HG03045 (cell line): ENCODE measurements at regions not wholly inside any gene's neighbourhood (a gene's known extent, or its start where the extent isn't known, plus 50 kb on each side); places are given as distances from the start of the nearest gene placed in this dataset.
A peak's percentile ranks its signal among the peaks of the same experiment; 100 is the strongest.

ENCODE experiments used
- ATAC-seq: cut with Tn5 transposase; IDR thresholded peaks from one replicate; pipeline ENCODE4 v1.9.1; 2021; ENCODE audit warnings: mild to moderate bottlenecking, moderate library complexity; ENCODE audit not compliant: unreplicated experiment

DNA sequence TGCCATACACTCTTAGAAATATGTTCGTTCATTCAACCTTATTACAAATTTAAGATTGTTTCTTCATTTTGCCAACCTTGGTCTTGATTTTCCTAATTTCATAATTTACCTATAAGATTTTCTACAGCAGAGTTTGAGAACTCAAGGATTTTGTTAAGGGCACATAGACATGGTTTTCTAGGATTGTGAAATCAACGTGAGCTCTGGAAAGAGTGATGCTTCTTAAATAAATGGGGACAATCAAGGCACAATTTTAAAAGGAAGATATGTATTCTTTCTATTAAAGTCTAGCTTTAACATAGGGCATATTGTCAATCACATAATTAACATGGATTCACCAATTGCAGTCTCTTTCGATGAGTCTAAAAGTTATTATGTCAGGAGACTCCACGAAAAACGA lies 174.2 kb upstream of the PHF14 start:
- no peak for ATAC-seq

DNA sequence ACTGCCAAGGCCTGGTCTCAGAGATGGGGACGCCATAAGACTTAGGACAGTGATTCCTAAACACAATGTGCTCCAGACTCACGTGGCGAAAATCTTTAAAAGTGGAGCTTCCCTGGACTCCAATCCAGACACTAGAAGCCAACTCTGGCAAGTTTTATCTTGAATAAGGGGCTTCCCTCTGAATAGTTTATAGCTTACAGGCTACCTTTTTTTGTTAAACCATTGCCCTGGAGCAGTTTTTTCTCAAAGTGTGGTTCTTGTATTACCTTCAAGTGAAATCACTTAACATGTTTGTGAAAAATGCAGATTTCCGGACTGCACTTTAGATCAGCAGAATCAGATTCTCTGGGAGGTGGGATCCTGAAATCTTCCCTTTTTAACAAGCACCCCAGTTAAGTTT lies 171.7 kb upstream of the PHF14 start:
- ATAC-seq: no peak

DNA sequence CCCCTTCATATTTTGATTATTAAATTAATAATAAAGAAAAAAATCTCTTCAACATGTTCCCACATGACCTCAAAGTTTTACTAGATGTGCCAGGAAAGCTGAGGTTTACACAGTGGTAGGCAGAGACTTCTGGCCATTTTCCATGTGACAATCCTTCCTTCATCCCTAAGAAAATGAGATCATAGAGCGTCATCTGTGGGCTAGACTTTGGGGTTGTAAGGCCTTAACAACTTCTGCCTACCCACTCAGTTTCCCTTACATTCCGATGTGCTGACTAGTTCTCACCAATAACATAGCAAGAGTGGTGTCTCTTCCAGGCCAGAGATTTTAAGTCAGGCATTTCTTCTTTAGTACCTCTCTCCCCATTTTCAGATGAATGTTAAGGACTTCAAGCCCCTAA lies 171.1 kb upstream of the PHF14 start:
- no peak for ATAC-seq

GRCh38 chr7:10803720-10804119 lies 170.0 kb upstream of the PHF14 start:
- ATAC-seq: no peak

- ATAC-seq: no peak
Observed at GRCh38 chr7:10804770-10805169, 168.9 kb upstream of the PHF14 start.

GRCh38 chr7:10815546-10815945 lies 158.1 kb upstream of the PHF14 start:
- ATAC-seq: no peak

- ATAC-seq: no peak
Observed at GRCh38 chr7:10821156-10821555, 152.5 kb upstream of the PHF14 start.

DNA sequence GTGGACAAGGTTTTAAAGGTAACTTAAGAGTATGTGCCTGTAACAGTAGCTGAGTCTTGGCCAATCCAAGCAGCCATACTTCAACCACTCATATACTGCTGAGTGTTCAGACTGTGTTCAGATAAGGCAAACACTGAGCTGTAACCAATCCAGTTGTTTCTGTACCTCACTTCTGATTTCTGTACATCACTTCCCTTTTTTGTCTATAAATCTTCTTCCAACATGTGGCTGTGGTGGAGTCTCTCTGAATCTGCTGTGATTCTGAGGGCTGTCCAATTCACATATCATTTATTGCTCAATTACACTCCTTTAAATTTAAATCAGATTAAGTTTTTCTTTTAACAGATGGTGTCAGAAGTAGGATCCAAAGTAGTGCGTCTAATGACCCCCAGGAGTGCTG lies 149.5 kb upstream of the PHF14 start:
- ATAC-seq: no peak

GRCh38 chr7:10838228-10838627 lies 135.4 kb upstream of the PHF14 start:
- ATAC-seq: no peak

GRCh38 chr7:10845225-10845624 lies 128.4 kb upstream of the PHF14 start:
- no peak for ATAC-seq

GRCh38 chr7:10855583-10855982 lies 118.1 kb upstream of the PHF14 start:
- no peak for ATAC-seq

DNA sequence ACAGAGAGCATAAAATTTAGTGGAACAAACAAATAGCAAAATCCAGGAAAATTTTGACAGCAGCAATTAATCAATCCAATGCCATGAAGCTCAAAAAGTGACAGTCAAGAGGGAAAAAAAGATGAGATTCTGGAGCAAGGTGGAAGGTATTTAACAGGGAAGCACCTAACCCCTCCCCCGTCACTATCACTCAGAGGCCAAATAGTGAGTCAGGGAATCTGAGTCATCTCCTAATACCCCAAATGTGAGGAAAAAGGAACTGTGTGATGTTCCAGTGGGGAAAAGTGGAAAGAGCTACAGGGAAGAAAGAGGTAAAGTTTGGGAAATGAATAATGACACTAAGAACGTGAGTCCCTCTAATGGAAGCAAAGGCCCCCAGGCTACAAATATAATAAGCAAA lies 113.2 kb upstream of the PHF14 start:
- no peak for ATAC-seq

DNA sequence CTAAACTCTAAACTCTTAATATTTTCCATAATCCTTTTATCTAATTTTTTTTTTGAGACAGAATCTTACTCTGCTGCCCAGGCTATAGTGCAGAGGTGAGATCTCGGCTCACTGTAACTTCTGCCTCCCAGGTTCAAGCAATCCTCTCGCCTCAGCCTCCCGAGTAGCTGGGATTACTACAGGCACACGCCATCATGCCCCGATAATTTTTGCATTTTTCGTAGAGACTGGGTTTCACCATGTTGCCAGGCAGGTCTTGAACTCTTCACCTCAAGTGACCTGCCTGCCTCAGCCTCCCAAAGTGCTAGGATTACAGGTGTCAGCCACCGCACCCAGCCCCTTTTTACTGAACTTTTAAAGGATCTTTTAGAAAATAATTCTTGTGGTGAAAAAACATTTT lies 110.2 kb upstream of the PHF14 start:
- no peak for ATAC-seq

DNA sequence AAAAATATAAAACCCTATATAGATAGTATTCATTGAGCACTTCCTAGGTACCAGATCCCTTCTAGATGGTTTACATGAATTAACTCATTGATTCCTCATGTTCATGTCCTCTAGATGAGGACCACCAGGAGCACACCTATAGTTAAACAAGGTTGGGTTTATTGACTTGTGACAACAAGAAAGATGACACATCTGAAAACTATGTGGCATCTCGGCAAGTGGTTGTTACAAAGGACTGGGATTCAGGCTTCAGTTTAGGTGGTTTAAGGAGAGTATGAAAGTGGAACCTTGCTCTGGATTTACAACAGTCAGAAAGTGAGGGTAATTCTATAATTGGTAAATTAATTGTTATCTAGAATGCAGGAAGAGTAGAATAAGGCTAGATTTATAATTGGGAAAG lies 99.0 kb upstream of the PHF14 start:
- ATAC-seq: no peak

DNA sequence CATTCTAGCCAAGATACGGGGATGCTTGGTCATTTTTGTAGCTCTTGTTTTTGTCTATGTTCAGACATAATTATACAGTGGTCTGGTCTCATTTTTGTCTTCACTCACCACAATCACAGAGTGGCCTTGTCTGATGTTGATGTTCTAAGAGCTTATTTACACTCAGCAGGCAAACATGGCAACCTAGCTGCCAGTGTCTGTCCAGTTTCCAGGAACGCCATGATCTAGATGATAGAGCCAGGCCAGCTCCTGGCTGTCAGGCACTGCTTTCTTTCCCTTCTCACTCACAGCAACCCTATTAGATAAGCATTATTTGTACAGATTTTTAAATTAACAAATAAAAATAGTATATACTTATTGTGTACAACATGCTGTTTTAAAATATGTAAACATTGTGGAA lies 98.6 kb upstream of the PHF14 start:
- no peak for ATAC-seq

DNA sequence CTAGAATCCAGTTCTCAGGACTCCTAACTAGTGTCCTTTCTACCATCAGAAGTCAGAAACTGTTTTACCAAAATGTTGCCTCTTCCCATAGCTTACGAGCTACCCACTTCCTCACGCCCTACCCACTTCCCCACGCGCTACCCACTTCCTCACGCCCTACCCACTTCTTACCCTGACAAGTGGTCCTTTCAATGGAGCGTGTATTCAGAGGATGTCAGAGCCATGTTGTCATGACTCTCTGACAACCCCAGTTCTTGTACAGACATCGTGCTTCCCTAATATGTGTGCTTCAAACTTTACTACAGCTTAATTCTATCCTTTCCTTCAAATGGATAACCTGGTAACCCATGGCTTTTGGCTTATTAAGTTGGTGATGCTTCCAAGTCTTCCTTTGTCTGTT lies 84.8 kb upstream of the PHF14 start:
- peak; percentile 39 for ATAC-seq

DNA sequence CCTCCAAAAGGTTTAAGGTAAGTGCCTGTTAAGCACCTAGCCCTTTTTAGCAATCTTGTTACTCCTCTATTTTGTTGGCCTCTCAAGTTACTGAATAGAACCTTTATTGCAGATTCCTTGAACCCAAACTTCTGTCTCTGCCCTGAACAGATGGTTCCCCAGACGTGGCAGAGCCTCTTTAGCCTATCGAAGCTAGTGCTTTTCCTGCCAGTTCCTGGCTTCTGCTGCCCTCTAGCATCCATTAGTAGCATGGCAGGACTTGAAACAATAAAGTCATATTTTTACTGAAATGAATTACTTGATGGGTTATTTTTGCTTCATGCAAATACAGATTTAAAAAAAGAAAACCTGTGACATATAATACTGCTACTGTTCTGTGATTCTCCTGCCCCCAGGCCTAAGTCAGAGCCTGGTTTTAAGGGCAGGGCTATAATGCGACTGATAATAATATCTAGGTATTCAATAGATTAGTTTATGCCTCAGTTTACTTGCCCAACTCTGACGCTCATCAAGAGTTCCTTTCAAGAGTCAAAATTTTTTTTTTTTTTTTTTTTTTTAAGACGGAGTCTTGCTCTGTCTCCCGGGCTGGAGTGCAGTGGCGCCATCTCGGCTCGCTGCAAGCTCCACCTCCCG lies 84.3 kb upstream of the PHF14 start:
- ATAC-seq: peak; percentile 92

DNA sequence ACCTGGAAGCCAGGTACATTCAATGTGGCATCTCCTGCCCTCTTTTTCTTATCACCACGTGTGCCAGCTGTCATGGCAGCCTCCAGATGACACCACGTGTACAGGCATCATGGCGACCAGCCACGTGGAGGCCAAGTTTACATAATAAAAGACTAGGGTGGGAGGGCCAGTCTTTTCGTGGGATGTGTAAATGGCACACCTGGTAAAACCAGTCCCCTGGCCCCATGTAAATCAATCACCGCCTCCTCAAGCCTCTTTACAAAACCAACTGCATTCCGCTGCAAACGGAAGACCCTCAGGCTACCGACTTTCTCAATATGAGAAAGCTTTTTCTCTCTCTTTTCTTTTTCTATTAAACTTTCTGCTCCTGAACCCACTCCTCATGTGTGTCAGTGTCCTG lies 65.1 kb upstream of the PHF14 start:
- no peak for ATAC-seq

DNA sequence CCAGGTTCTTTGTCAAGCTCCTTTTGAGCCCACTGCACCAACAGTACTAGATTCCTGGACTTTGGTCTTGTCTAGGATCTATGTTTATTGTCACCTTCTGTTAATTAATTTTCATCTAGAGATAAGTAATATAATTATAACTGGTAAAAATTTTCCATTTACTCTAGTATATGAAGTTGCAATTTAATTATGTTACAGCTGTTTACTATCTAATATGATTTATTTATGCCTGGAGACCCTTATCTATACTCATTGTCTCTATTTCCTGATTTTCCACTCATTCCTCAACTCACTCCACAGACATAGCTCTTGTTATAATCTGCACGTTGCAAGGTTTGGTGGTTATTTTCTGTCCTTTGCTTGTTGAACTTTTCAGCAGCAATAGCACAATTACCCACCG lies 63.2 kb upstream of the PHF14 start:
- no peak for ATAC-seq

DNA sequence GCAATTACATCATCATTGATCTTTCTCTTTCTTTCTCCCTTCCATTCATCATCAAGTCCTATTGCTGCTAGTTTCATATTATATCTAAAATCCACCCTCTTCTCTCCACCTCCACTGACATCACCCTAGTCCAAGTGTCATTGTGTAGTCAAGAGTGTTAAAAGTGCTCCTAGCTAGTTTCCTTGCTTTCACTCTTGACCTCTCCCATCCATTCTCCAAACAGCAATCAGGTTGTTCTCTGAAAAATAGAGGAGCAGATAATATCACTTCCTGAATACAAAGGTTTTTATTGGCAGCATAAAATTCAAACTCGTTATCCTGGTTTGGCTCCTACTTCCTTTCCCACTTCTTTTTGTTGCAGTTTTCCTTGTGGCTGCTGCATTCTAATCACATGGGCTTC lies 61.6 kb upstream of the PHF14 start:
- ATAC-seq: no peak

GRCh38 chr7:10913457-10913856 lies 60.2 kb upstream of the PHF14 start:
- ATAC-seq: no peak

GRCh38 chr7:10918093-10918590 lies 55.5 kb upstream of the PHF14 start:
- no peak for ATAC-seq

GRCh38 chr7:10919923-10920322 lies 53.7 kb upstream of the PHF14 start:
- no peak for ATAC-seq
